IMR-90 (cell line): ENCODE measurements at regions not wholly inside any gene's neighbourhood (a gene's known extent, or its start where the extent isn't known, plus 50 kb on each side); places are given as distances from the start of the nearest gene placed in this dataset.

ENCODE experiments used
- ATAC-seq: fragments of 200-7000 bp; cut with Tn5 transposase; 2 replicates; pipeline ENCODE4 v1.9.1; 2020; ENCODE audit warnings: low read depth, mild to moderate bottlenecking, moderate library complexity
- BruUV-seq: library from RNA; stranded (reverse); fragments of 400-500 nt; replicated peaks from 2 replicates; lab custom pipeline; 2021; lab: Mats Ljungman, UMichigan
- CTCF ChIA-PET: fragments of 300-600 bp; formaldehyde crosslinking; extraction: SDS; loops from one replicate; lab custom pipeline; 2021; ENCODE audit warnings: antibody characterized with exemption; lab: Yijun Ruan, JAX
- POLR2A ChIA-PET: fragments of 300-600 bp; sonication (Branson Sonifier 250); formaldehyde crosslinking; loops from one replicate; lab custom pipeline; 2022; ENCODE audit warnings: antibody characterized with exemption; ENCODE audit not compliant: unreplicated experiment; lab: Charles Lee
- DNase-seq: peaks from one replicate; pipeline ENCODE4 v3.0.0; 2013
- H2AFZ ChIP-seq: replicated peaks from 2 replicates; pipeline ENCODE3; 2013; ENCODE audit warnings: low read length, mild to moderate bottlenecking; ENCODE audit not compliant: poor library complexity
- H2AK5ac ChIP-seq: 2 replicates; pipeline ENCODE4 v1.6.1; 2013; ENCODE audit warnings: low read depth, low read length, inconsistent platforms
- H2AK9ac ChIP-seq: replicated peaks from 2 replicates; pipeline ENCODE3; 2013; ENCODE audit warnings: mild to moderate bottlenecking, low read depth, low read length, moderate library complexity; ENCODE audit not compliant: poor library complexity
- H2BK120ac ChIP-seq: 2 replicates; pipeline ENCODE4 v1.6.1; 2013; ENCODE audit warnings: low read depth, low read length, inconsistent platforms
- H2BK15ac ChIP-seq: 3 replicates; pipeline ENCODE4 v1.6.1; 2013; ENCODE audit warnings: low read depth, low read length, inconsistent platforms
- H2BK20ac ChIP-seq: 2 replicates; pipeline ENCODE4 v1.6.1; 2013; ENCODE audit warnings: low read depth, mild to moderate bottlenecking, inconsistent platforms, low read length, moderate library complexity
- H2BK5ac ChIP-seq: 2 replicates; pipeline ENCODE4 v1.6.1; 2013; ENCODE audit warnings: mild to moderate bottlenecking, low read depth, low read length, inconsistent platforms; ENCODE audit not compliant: poor library complexity, severe bottlenecking
- H3K14ac ChIP-seq: replicated peaks from 2 replicates; pipeline ENCODE4 v1.6.1; 2013; ENCODE audit warnings: low read depth, low read length, inconsistent platforms
- H3K18ac ChIP-seq: 2 replicates; pipeline ENCODE4 v1.6.1; 2013; ENCODE audit warnings: low read depth, low read length, control low read depth
- H3K23ac ChIP-seq: 2 replicates; pipeline ENCODE4 v1.6.1; 2013; ENCODE audit warnings: low read depth, low read length, inconsistent platforms
- H3K27ac ChIP-seq: 2 replicates; pipeline ENCODE4 v1.5.1; 2013; ENCODE audit warnings: mild to moderate bottlenecking, control low read depth, low read length; ENCODE audit not compliant: insufficient read depth
- H3K27me3 ChIP-seq: 2 replicates; pipeline ENCODE4 v1.6.1; 2013; ENCODE audit warnings: low read length; ENCODE audit not compliant: control insufficient read depth, insufficient read depth
- H3K36me3 ChIP-seq: 2 replicates; pipeline ENCODE4 v1.6.1; 2013; ENCODE audit warnings: low read length, mixed read lengths; ENCODE audit not compliant: control insufficient read depth, insufficient read depth
- H3K4ac ChIP-seq: 2 replicates; pipeline ENCODE4 v1.6.1; 2013; ENCODE audit warnings: low read depth, low read length, inconsistent platforms
- H3K4me1 ChIP-seq: 2 replicates; pipeline ENCODE4 v1.6.1; 2013; ENCODE audit warnings: low read length, mixed read lengths; ENCODE audit not compliant: control insufficient read depth, insufficient read depth
- H3K4me2 ChIP-seq: 2 replicates; pipeline ENCODE4 v1.6.1; 2013; ENCODE audit warnings: low read depth, mild to moderate bottlenecking, control low read depth, low read length, moderate library complexity
- H3K4me3 ChIP-seq: 2 replicates; pipeline ENCODE4 v1.5.1; 2013; ENCODE audit warnings: low read depth, mild to moderate bottlenecking, control low read depth, low read length, moderate library complexity; ENCODE audit not compliant: insufficient read depth
- H3K56ac ChIP-seq: 2 replicates; pipeline ENCODE4 v1.6.1; 2013; ENCODE audit warnings: low read length, inconsistent platforms; ENCODE audit not compliant: insufficient read depth; ENCODE audit errors: extremely low read depth
- H3K79me1 ChIP-seq, 2 experiments: 2 replicates each; pipeline ENCODE4 v1.6.1; 2013; ENCODE audit warnings: low read length in 2 of 2, inconsistent platforms in 1 of 2, low read depth in 1 of 2
- H3K9ac ChIP-seq: 2 replicates; pipeline ENCODE4 v1.6.1; 2013; ENCODE audit warnings: low read depth, low read length, control low read depth
- H3K9me1 ChIP-seq: 2 replicates; pipeline ENCODE4 v1.6.1; 2013; ENCODE audit warnings: low read length, inconsistent platforms; ENCODE audit not compliant: insufficient read depth
- H3K9me3 ChIP-seq: 2 replicates; pipeline ENCODE4 v1.6.1; 2013; ENCODE audit warnings: low read length; ENCODE audit not compliant: control insufficient read depth, insufficient read depth
- H4K20me1 ChIP-seq: 2 replicates; pipeline ENCODE4 v1.6.1; 2013; ENCODE audit warnings: low read length, inconsistent platforms; ENCODE audit not compliant: insufficient read depth
- H4K5ac ChIP-seq: 2 replicates; pipeline ENCODE4 v1.6.1; 2013; ENCODE audit warnings: mild to moderate bottlenecking, low read depth, low read length, control low read depth
- H4K8ac ChIP-seq, 2 experiments: 2 replicates each; pipeline ENCODE4 v1.6.1; 2013; ENCODE audit warnings: low read depth in 2 of 2, low read length in 2 of 2, control low read depth in 1 of 2, inconsistent platforms in 1 of 2
- H4K91ac ChIP-seq: 2 replicates; pipeline ENCODE4 v1.6.1; 2013; ENCODE audit warnings: low read depth, low read length, inconsistent platforms; ENCODE audit not compliant: insufficient read depth
- BHLHE40 ChIP-seq: fragments of 150-350 bp; IDR thresholded peaks from 2 replicates; pipeline ENCODE4 v1.6.1; 2016; ENCODE audit warnings: mild to moderate bottlenecking, low read depth, low read length
- CEBPB ChIP-seq: IDR thresholded peaks from 2 replicates; pipeline ENCODE4 v1.6.1; 2012; ENCODE audit warnings: low read depth, low read length, improper control_type of control experiment
- CHD1 ChIP-seq: IDR thresholded peaks from 2 replicates; pipeline ENCODE4 v1.6.1; 2012; ENCODE audit warnings: low read depth, low read length, improper control_type of control experiment
- FOS ChIP-seq: fragments of 150-350 bp; IDR thresholded peaks from 2 replicates; pipeline ENCODE4 v1.6.1; 2016; ENCODE audit warnings: low read depth, low read length
- MAFK ChIP-seq: IDR thresholded peaks from 2 replicates; pipeline ENCODE4 v1.6.1; 2012; ENCODE audit warnings: low read depth, low read length, improper control_type of control experiment
- MAZ ChIP-seq: IDR thresholded peaks from 2 replicates; pipeline ENCODE4 v1.6.1; 2012; ENCODE audit warnings: low read depth, mild to moderate bottlenecking, low read length, improper control_type of control experiment, moderate library complexity, borderline replicate concordance
- MXI1 ChIP-seq: IDR thresholded peaks from 2 replicates; pipeline ENCODE4 v1.6.1; 2012; ENCODE audit warnings: low read depth, mild to moderate bottlenecking, low read length, moderate library complexity, borderline replicate concordance
- POLR2A ChIP-seq: IDR thresholded peaks from 2 replicates; pipeline ENCODE4 v1.6.1; 2012; ENCODE audit warnings: mild to moderate bottlenecking, low read depth, low read length
- RAD21 ChIP-seq: IDR thresholded peaks from 2 replicates; pipeline ENCODE4 v1.6.1; 2012; ENCODE audit warnings: low read length, improper control_type of control experiment
- RCOR1 ChIP-seq: IDR thresholded peaks from 2 replicates; pipeline ENCODE4 v1.6.1; 2012; ENCODE audit warnings: mild to moderate bottlenecking, low read length, improper control_type of control experiment; ENCODE audit not compliant: insufficient replicate concordance
- RFX5 ChIP-seq: IDR thresholded peaks from 2 replicates; pipeline ENCODE4 v1.8.0; 2012; ENCODE audit warnings: low read depth, mild to moderate bottlenecking, low read length, moderate library complexity
- SMC3 ChIP-seq: fragments of 150-350 bp; IDR thresholded peaks from 2 replicates; pipeline ENCODE4 v1.6.1; 2016; ENCODE audit warnings: low read depth, mild to moderate bottlenecking, antibody characterized with exemption, low read length, moderate library complexity
- WGBS, 2 experiments: methylation state at CpG; one replicate each; pipeline versions ENCODE4 v1.1.5 to v1.1.7; 2013; ENCODE audit warnings: missing lambda C conversion rate in 2 of 2; ENCODE audit not compliant: insufficient read length in 1 of 2; ENCODE audit errors: extremely low coverage in 2 of 2; 5-methylcytosine and 5-hydroxymethylcytosine counted together
- dilution Hi-C: fragments of 300-500 bp; cut with HindIII; formaldehyde crosslinking; loops from one replicate; pipeline ENCODE4 v1.14.3; 2018; ENCODE audit warnings: low sequenced_read_pairs; ENCODE audit not compliant: unreplicated experiment
- in situ Hi-C: fragments of 300-500 bp; cut with MboI; formaldehyde crosslinking; loops from 3 replicates; pipeline ENCODE4 v1.14.3; 2019; ENCODE audit warnings: low sequenced_read_pairs, inconsistent platforms, mixed read lengths
- intact Hi-C: fragments of 100-400 bp; cut with micrococcal nuclease; formaldehyde crosslinking; loops from 2 replicates; pipeline ENCODE4 v1.10.0; 2022
- TF ChIP-seq, protein P1 (sequence below): fragments of 150-350 bp; IDR thresholded peaks from 2 replicates; pipeline ENCODE4 v1.6.1; 2017; ENCODE audit warnings: mild to moderate bottlenecking, antibody characterized with exemption, low read length, low read depth
- TF ChIP-seq, protein P2 (sequence below): conservative IDR thresholded peaks from 2 replicates; pipeline ENCODE4 v1.5.1; 2012; ENCODE audit warnings: mild to moderate bottlenecking, low read depth, low read length, improper control_type of control experiment
- TF ChIP-seq, protein P3 (sequence below): fragments of 150-350 bp; IDR thresholded peaks from 2 replicates; pipeline ENCODE4 v1.6.1; 2016; ENCODE audit warnings: low read depth, mild to moderate bottlenecking, low read length, moderate library complexity, borderline replicate concordance

DNA sequence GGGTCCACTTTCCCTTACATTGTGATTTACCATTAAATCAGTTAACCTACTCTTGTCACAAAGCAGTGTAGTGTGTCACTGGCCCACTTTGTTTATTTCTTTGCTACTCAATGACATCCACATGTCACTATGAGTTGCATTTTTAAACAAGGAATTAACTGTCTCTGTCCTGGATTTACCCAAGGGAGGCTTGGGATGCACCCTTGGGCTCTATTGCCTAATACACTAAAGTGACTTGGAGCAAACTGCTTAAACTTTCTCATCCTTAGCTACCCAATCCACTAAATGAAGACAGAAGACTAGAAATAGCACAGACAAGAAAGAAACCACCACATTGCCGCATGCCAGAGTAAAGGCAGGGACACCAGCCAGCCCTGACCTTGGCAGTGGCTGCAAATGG lies 136.2 kb upstream of the TIAM1 start:
- Histone ChIP-seq H3K27ac (no peak overlapping the region), H2BK120ac (no peak overlapping the region), H3K4me1 (no peaks in the 10 kb centered on the region), H3K14ac (no peak overlapping the region), H4K8ac (no peak overlapping the region), H3K56ac (no peak overlapping the region), H2AK5ac (no peak overlapping the region), H3K27me3 (no peaks in the 10 kb centered on the region), H2BK5ac (no peak overlapping the region), H3K4me2 (no peak overlapping the region), H4K20me1 (no peaks in the 10 kb centered on the region), H2AK9ac (no peak overlapping the region), H3K36me3 (no peaks in the 10 kb centered on the region), H2BK20ac (no peak overlapping the region), H4K91ac (no peak overlapping the region), H2BK15ac (no peak overlapping the region), H3K79me1 (no peaks in the 10 kb centered on the region), H3K4ac (no peak overlapping the region), H3K4me3 (no peak overlapping the region), H2AFZ (no peak overlapping the region), H3K9ac (no peak overlapping the region), H3K23ac (no peak overlapping the region), H3K9me3 (peaks cover 9% of the 10 kb centered on the region), H3K18ac (no peak overlapping the region), H4K5ac (no peak overlapping the region), H3K9me1 (no peaks in the 10 kb centered on the region)
- no TSS peak for BruUV-seq
- TF ChIP-seq MXI1, result no peak
- no peak for TF ChIP-seq CEBPB
- no peak for TF ChIP-seq RFX5
- no peak for TF ChIP-seq FOS
- no peak for TF ChIP-seq SMC3
- no peak for TF ChIP-seq MAFK
- no peak for TF ChIP-seq RAD21
- TF ChIP-seq CHD1, result no peak
- TF ChIP-seq, protein P1, sequence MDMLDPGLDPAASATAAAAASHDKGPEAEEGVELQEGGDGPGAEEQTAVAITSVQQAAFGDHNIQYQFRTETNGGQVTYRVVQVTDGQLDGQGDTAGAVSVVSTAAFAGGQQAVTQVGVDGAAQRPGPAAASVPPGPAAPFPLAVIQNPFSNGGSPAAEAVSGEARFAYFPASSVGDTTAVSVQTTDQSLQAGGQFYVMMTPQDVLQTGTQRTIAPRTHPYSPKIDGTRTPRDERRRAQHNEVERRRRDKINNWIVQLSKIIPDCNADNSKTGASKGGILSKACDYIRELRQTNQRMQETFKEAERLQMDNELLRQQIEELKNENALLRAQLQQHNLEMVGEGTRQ, result no peak
- TF ChIP-seq, protein P2, sequence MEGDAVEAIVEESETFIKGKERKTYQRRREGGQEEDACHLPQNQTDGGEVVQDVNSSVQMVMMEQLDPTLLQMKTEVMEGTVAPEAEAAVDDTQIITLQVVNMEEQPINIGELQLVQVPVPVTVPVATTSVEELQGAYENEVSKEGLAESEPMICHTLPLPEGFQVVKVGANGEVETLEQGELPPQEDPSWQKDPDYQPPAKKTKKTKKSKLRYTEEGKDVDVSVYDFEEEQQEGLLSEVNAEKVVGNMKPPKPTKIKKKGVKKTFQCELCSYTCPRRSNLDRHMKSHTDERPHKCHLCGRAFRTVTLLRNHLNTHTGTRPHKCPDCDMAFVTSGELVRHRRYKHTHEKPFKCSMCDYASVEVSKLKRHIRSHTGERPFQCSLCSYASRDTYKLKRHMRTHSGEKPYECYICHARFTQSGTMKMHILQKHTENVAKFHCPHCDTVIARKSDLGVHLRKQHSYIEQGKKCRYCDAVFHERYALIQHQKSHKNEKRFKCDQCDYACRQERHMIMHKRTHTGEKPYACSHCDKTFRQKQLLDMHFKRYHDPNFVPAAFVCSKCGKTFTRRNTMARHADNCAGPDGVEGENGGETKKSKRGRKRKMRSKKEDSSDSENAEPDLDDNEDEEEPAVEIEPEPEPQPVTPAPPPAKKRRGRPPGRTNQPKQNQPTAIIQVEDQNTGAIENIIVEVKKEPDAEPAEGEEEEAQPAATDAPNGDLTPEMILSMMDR, result no peak
- no peak for TF ChIP-seq BHLHE40
- TF ChIP-seq, protein P3, sequence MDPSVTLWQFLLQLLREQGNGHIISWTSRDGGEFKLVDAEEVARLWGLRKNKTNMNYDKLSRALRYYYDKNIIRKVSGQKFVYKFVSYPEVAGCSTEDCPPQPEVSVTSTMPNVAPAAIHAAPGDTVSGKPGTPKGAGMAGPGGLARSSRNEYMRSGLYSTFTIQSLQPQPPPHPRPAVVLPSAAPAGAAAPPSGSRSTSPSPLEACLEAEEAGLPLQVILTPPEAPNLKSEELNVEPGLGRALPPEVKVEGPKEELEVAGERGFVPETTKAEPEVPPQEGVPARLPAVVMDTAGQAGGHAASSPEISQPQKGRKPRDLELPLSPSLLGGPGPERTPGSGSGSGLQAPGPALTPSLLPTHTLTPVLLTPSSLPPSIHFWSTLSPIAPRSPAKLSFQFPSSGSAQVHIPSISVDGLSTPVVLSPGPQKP, result no peak
- TF ChIP-seq MAZ, result no peak
- TF ChIP-seq RCOR1, result no peak
- no peak for TF ChIP-seq POLR2A
- CTCF ChIA-PET, result no interaction called here
- intact Hi-C loops (no loop called here), dilution Hi-C loops (no loop called here), in situ Hi-C loops (no loop called here)
- POLR2A ChIA-PET, result no interaction called here
- ATAC-seq, result no peak
- no CpG with 5 or more reads among the region's 1 CpG for WGBS, 2 experiments
- DNase-seq, result no peak
